HG03095 (cell line): ENCODE measurements at regions not wholly inside any gene's neighbourhood (a gene's known extent, or its start where the extent isn't known, plus 50 kb on each side); places are given as distances from the start of the nearest gene placed in this dataset.
"Not testable (repeated sequence)": the region's sequence is repeated elsewhere in the genome, so short reads cannot be mapped to it uniquely, and the experiment has no call there.

ENCODE experiments used
- ATAC-seq: cut with Tn5 transposase; IDR thresholded peaks from one replicate; pipeline ENCODE4 v1.9.1; 2021; ENCODE audit warnings: moderate library complexity; ENCODE audit not compliant: unreplicated experiment

DNA sequence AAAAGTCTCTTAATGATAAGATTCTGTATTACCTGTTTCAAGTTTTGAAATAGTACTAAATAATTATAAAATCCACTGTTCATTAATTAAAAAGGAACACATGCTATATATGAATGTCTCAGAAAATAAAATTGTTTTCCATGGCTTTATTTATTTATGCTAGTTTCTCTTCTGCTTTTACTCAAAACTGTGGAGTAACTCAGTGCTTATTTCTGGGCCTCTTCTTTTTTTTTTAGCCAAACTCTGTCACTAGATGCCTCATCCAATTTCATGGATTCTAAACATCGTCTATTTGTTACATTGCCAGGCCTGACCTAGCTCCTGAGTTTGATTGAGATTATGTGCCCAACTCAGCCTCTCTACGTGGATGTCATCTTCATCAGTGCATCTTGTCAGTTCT is 1509.7 kb downstream of the MAT2B start:
- no peak for ATAC-seq

DNA sequence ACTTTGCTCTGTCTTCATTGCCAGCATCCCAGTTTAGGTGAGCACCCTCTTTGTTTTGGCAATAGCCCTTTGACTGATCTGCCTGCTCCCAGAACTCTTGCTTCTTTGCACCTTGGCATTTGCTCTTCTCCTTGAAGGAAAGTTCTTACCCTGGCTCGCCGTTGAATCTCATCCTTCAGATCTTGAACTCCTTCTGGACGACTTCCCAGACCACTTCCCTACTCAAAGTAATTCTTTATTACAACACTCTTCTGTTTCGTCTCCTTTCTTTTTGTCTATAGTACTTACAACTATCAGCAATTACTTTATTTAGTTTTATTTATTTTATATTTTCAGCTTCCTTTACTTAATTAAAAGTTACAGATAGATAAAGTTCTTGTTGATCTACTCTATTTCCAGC is 1510.1 kb downstream of the MAT2B start:
- ATAC-seq: no peak

DNA sequence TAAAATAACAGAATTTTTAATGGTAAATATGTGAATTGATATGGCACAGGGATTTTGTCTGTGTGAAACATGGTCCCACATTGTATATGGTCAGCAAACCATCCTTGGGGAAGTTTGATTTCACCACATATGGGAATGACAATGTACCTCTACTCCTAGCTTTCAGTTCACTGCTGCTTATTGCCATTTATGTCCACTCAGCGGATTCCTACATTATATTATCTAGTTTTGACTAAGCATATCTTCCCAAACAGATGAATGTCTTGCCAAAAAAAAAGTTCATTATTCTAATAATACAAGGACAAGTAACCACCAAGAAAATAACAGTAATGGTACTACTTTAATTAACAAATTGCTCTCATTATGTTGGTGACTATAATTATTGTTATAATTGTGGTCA is 1521.6 kb downstream of the MAT2B start:
- ATAC-seq: no peak

GRCh38 chr5:165028356-165028755 is 1522.9 kb downstream of the MAT2B start:
- no peak for ATAC-seq

- ATAC-seq: no peak
Measured at GRCh38 chr5:165029099-165029870, 1523.9 kb downstream of the MAT2B start.

GRCh38 chr5:165030971-165031370 is 1525.6 kb downstream of the MAT2B start:
- no peak for ATAC-seq

- no peak for ATAC-seq
Measured at GRCh38 chr5:165031371-165031770, 1526.0 kb downstream of the MAT2B start.

DNA sequence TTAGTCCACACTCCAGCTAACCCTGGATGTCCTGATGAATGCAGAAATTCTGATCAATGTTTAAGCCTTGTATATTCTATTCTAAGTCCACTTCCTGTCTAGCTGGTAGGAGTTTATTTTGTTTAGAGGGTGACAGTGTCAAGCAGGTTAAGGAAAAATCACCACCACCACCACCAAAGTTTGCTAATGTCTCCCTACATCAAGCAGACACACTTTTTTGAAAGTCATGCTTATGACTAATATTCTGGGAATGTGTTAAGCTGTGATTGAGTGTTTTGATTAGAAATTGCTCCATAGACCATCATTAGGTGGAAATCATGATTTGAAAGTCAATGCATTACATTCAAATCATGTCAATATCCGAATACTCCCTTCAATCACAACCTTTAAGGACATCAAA is 1530.1 kb downstream of the MAT2B start:
- no peak for ATAC-seq

- ATAC-seq: no peak
Measured at GRCh38 chr5:165039748-165040147, 1534.3 kb downstream of the MAT2B start.

- ATAC-seq: not testable (repeated sequence)
Measured at GRCh38 chr5:165045941-165046340, 1540.5 kb downstream of the MAT2B start.

DNA sequence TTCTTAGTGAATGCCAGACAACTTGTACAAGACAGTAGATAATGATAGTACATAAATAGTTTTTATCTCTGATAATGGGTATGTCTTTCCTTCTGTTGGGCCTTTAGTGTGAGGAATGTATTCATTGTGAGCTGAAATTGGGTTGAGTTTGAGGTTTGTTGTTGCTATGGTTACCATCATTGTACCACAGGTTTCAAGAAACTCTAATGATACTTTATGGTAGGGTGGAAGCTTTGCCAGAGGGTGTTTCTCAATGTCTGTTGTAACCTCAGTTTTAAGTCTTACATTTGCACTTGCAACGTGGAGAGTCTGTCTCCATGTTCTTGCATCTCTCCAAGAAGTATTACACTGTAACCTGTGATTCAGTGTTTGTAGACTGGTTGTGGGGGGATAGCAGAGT is 1550.1 kb downstream of the MAT2B start:
- ATAC-seq: no peak

DNA sequence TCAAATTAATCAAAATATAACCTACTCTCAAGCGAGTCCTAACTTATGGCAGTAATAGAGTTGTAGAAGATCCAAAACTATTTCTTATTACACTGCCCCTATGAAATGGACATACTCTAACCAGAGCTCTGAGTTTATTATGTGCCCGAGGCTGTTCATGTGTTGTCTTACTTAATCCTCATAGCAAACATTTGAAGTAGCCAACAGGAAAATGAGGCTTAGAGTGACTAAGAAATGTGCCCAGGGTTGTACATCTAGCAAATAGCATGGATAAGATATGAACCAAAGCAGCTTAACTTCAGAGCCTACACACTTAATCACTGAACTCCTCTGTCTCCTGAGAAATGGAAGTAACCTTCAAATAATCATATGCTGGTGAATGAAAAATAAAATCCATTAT is 1551.7 kb downstream of the MAT2B start:
- no peak for ATAC-seq

- ATAC-seq: no peak
Measured at GRCh38 chr5:165066751-165067385, 1561.4 kb downstream of the MAT2B start.

- ATAC-seq: no peak
Measured at GRCh38 chr5:165076686-165077085, 1571.3 kb downstream of the MAT2B start.

GRCh38 chr5:165079389-165079788 is 1574.0 kb downstream of the MAT2B start:
- ATAC-seq: no peak

DNA sequence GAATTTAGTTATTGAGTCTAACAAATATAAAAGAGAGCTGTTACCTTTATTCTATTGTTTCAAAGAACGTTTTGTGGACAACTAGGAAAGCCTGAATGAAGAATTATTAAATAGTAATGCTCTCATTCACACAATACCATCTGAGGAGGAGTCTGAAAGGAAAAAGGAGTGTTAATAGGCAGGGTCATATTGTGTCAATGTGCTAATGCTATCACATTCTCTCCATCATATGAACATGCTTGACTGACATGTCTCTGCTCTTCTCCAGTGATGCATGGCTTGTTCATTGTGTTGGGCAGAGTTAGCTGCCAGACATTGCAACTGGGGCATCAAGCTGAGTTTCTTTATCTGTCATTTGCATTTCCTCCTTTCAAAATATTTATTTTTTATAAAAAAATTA is 1578.0 kb downstream of the MAT2B start:
- no peak for ATAC-seq

DNA sequence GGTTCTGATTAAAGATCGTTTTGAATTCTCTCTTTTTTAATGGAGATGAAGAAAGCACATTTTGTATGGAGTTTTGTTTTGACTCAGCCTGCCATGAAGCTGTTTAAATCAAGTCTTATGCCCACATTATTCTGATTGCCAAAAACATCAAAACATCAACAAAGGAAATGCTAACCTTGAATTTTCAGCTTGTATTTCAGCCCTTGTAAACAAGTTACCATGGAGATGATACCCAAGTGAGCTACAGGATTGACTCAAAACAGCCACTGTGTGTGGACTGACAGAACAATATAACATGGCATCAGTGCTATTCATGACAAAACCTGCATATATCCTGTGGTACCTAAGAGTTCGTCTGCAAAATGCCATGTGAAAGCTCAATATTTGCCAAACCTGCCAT is 1581.0 kb downstream of the MAT2B start:
- ATAC-seq: no peak

DNA sequence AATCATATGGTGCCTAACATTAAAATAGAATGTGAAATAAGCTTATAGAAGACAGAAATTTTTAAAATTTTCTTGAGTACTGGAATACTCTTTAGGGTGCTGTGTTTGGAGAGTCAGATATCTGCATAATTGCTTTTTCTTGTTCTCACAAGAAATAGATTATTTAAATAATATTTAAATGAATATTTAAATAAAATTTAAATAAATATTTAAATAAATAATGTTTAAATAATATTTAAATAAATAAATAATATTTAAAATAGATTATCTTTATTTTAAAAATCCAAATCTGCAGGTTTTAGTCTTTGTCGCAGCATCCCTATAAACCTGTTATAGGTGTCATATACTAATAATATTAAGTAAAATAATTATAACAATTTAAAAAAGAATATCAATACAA is 1589.4 kb downstream of the MAT2B start:
- ATAC-seq: no peak

DNA sequence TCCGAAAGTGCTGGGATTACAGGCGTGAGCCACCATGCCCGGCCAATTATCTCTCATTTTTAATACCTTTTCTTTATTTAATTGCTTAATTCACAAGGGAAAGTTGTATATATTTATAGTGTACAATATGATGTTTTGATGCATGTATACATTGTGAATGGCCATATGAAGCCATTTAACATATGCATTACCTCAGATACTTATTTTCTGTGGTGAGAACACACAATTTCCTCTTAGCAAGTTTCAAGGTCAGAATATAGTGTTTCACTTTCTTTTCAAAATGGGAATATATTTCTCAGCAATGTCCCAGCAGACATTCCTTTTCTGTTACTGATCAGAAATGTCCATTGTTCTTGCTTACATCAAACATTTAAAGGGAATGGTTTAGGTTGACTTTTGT is 1596.3 kb downstream of the MAT2B start:
- no peak for ATAC-seq

GRCh38 chr5:165104611-165105010 is 1599.2 kb downstream of the MAT2B start:
- ATAC-seq: no peak

DNA sequence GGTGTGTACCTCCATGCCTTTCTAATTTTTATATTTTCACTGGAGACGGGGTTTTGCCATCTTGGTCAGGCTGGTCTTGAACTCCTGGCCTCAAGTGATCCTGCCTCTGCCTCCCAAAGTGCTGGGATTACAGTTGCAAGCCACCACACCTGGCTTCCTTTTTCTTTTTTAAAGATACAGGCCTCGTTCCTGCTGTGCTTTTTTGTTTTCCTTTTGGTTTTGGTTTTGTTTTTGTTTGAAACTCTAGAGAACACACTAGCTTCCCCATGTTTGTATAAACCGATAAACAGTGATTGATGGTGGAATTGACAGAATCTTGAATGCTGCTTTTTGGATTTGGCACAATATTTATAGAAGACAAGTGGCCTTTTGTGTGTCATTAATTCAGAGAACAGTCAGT is 1603.4 kb downstream of the MAT2B start:
- no peak for ATAC-seq

- ATAC-seq: no peak
Measured at GRCh38 chr5:165119175-165119574, 1613.8 kb downstream of the MAT2B start.

DNA sequence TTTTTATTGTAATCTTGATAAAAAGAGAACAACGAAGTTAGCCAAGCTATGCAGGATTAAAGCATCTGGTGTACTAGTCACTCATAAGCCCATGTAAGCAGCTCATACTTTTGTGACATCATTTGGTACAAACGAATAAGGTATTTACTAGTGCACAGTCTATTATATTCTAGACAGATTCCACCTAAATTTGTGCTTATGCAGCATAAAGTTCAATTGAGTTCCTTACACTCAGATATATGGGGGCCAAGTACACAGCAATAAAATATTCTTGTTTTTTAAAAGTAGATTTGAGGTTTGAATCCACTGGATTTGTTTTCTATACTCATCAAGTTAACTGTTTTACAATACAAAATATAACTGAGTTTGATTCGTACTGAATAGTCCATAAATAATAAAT is 1621.2 kb downstream of the MAT2B start:
- ATAC-seq: no peak
